Dermis blood vessel endothelial cell (primary cell): ENCODE measurements at regions not wholly inside any gene's neighbourhood (a gene's known extent, or its start where the extent isn't known, plus 50 kb on each side); places are given as distances from the start of the nearest gene placed in this dataset.
"Not testable (repeated sequence)": the region's sequence is repeated elsewhere in the genome, so short reads cannot be mapped to it uniquely, and the experiment has no call there.

Experiments used
- DNase-seq: peaks from one replicate; pipeline ENCODE4 v3.0.0; 2010

GRCh38 chr21:28226563-28226962, 766.1 kb downstream of the LTN1 start:
- no peak for DNase-seq

- no peak for DNase-seq
Measured at GRCh38 chr21:28224191-28224726, 768.4 kb downstream of the LTN1 start.

GRCh38 chr21:28221984-28222383, 770.7 kb downstream of the LTN1 start:
- no peak for DNase-seq

- DNase-seq: no peak
Measured at GRCh38 chr21:28220680-28221079, 772.0 kb downstream of the LTN1 start.

- no peak for DNase-seq
Measured at GRCh38 chr21:28216976-28217523, 775.6 kb downstream of the LTN1 start.

GRCh38 chr21:28215214-28215954, 777.3 kb downstream of the LTN1 start:
- no peak for DNase-seq

GRCh38 chr21:28214786-28215185, 777.9 kb downstream of the LTN1 start:
- DNase-seq: no peak

GRCh38 chr21:28213261-28213660, 779.4 kb downstream of the LTN1 start:
- no peak for DNase-seq

GRCh38 chr21:28212061-28212460, 780.6 kb downstream of the LTN1 start:
- no peak for DNase-seq

- DNase-seq: no peak
Measured at GRCh38 chr21:28207436-28208173, 785.1 kb downstream of the LTN1 start.

GRCh38 chr21:28200726-28201125, 792.0 kb downstream of the LTN1 start:
- DNase-seq: no peak

- DNase-seq: no peak
Measured at GRCh38 chr21:28196981-28197380, 795.7 kb downstream of the LTN1 start.

- DNase-seq: peak; percentile 7
Measured at GRCh38 chr21:28193189-28193588, 799.5 kb downstream of the LTN1 start.

- DNase-seq: no peak
Measured at GRCh38 chr21:28186604-28187003, 806.1 kb downstream of the LTN1 start.

- no peak for DNase-seq
Measured at GRCh38 chr21:28181730-28182129, 810.9 kb downstream of the LTN1 start.

- DNase-seq: no peak
Measured at GRCh38 chr21:28179136-28179535, 813.5 kb downstream of the LTN1 start.

- no peak for DNase-seq
Measured at GRCh38 chr21:28177124-28177523, 815.6 kb downstream of the LTN1 start.

- no peak for DNase-seq
Measured at GRCh38 chr21:28174701-28175100, 818.0 kb downstream of the LTN1 start.

- DNase-seq: no peak
Measured at GRCh38 chr21:28174006-28174405, 818.7 kb downstream of the LTN1 start.

GRCh38 chr21:28172376-28172775, 820.3 kb downstream of the LTN1 start:
- DNase-seq: no peak

GRCh38 chr21:28167366-28167765, 825.3 kb downstream of the LTN1 start:
- no peak for DNase-seq

- DNase-seq: not testable (repeated sequence)
Measured at GRCh38 chr21:28164519-28164918, 828.2 kb downstream of the LTN1 start.

- DNase-seq: not testable (repeated sequence)
Measured at GRCh38 chr21:28162052-28162451, 830.6 kb downstream of the LTN1 start.

- DNase-seq: no peak
Measured at GRCh38 chr21:28160378-28160777, 832.3 kb downstream of the LTN1 start.
